ENCODE measurements at regions not wholly inside any gene's neighbourhood (a gene's known extent, or its start where the extent isn't known, plus 50 kb on each side); places are given as distances from the start of the nearest gene placed in this dataset.

DNA sequence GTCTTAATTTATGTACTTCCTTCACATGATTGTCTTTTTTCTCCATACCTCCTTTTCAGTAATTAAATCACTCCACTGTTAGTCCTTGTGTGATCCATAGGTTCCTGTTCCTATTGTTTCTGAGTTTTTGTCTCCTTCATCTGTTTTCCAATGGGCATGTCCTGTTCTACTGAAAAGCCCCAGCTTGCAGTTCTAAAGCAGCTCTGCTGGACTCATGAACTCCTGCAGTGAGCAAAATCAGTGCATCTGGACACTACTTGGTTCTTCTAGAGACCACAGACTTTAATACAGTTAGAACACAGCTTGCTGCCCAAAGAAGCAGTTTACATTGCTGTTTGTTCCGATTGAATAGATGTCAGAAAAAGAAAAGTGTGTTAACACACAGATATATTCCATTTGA lies 593.3 kb upstream of the HS3ST5 start:
- Histone ChIP-seq H3K27ac (ENCODE audit: extremely low read depth, low read depth, low read length) (no peak overlapping the region), H3K27me3 (ENCODE audit: control insufficient read depth in 2 of 2, insufficient read depth in 2 of 2, low read length in 2 of 2) (no peaks in the 10 kb centered on the region), H3K4me3 (no peak overlapping the region), H3K9ac (ENCODE audit: insufficient read depth in 1 of 2, low read depth in 2 of 2, low read length in 2 of 2) (no peak overlapping the region), H2AFZ (ENCODE audit: low read depth, low read length) (no peak overlapping the region), H4K20me1 (replicated peaks; ENCODE audit: control insufficient read depth, insufficient read depth, low read length) (no peaks in the 10 kb centered on the region), H3K36me3 (ENCODE audit: control insufficient read depth, insufficient read depth, low read length) (no peaks in the 10 kb centered on the region), H3K79me2 (ENCODE audit: control insufficient read depth, insufficient read depth, low read length) (no peaks in the 10 kb centered on the region), H3K9me1 (ENCODE audit: control insufficient read depth, insufficient read depth, low read length) (no peaks in the 10 kb centered on the region), H3K4me1 (replicated peaks in 1 of 2; ENCODE audit: control insufficient read depth in 2 of 2, insufficient read depth in 2 of 2, low read length in 2 of 2) (no peaks in the 10 kb centered on the region), H3K9me3 (replicated peaks; ENCODE audit: control insufficient read depth, insufficient read depth, low read depth, low read length) (no peaks in the 10 kb centered on the region; the same call in 1 of the 2 replicates), H3K4me2 (ENCODE audit: insufficient read depth, low read length) (no peak overlapping the region)
- TF ChIP-seq HEY1 (CRISPR knock-in tag; IDR thresholded peaks at IDR 0.05; ENCODE audit: borderline replicate concordance) (no peak), RBM34 (IDR thresholded peaks at IDR 0.05; ENCODE audit: borderline replicate concordance, insufficient read depth, low read length) (no peak), RBM39 (optimal IDR thresholded peaks at IDR 0.05; ENCODE audit: low read depth, low read length) (no peak), YBX1 (IDR thresholded peaks at IDR 0.05) (no peak), CBFA2T2 (conservative IDR thresholded peaks at IDR 0.05) (no peak), ZNF780A (CRISPR knock-in tag; IDR thresholded peaks at IDR 0.05) (no peak), NFE2L1 (tag; IDR thresholded peaks at IDR 0.05; ENCODE audit: borderline replicate concordance, low read depth) (no peak), JUN (IDR thresholded peaks at IDR 0.05; ENCODE audit: borderline replicate concordance, low read depth, low read length) (no peak), JUN (CRISPR knock-in tag; IDR thresholded peaks at IDR 0.05; ENCODE audit: borderline replicate concordance) (no peak)
- TF ChIP-seq, protein P1, sequence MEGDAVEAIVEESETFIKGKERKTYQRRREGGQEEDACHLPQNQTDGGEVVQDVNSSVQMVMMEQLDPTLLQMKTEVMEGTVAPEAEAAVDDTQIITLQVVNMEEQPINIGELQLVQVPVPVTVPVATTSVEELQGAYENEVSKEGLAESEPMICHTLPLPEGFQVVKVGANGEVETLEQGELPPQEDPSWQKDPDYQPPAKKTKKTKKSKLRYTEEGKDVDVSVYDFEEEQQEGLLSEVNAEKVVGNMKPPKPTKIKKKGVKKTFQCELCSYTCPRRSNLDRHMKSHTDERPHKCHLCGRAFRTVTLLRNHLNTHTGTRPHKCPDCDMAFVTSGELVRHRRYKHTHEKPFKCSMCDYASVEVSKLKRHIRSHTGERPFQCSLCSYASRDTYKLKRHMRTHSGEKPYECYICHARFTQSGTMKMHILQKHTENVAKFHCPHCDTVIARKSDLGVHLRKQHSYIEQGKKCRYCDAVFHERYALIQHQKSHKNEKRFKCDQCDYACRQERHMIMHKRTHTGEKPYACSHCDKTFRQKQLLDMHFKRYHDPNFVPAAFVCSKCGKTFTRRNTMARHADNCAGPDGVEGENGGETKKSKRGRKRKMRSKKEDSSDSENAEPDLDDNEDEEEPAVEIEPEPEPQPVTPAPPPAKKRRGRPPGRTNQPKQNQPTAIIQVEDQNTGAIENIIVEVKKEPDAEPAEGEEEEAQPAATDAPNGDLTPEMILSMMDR (IDR thresholded peaks at IDR 0.05 in 2 of 3, conservative IDR thresholded peaks at IDR 0.05 in 1 of 3; ENCODE audit: insufficient read depth in 2 of 3, low read depth in 1 of 3, low read length in 3 of 3) = no peak
- TF ChIP-seq, protein P2, sequence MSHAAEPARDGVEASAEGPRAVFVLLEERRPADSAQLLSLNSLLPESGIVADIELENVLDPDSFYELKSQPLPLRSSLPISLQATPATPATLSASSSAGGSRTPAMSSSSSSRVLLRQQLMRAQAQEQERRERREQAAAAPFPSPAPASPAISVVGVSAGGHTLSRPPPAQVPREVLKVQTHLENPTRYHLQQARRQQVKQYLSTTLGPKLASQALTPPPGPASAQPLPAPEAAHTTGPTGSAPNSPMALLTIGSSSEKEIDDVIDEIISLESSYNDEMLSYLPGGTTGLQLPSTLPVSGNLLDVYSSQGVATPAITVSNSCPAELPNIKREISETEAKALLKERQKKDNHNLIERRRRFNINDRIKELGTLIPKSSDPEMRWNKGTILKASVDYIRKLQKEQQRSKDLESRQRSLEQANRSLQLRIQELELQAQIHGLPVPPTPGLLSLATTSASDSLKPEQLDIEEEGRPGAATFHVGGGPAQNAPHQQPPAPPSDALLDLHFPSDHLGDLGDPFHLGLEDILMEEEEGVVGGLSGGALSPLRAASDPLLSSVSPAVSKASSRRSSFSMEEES (CRISPR knock-in tag; IDR thresholded peaks at IDR 0.05) = no peak
- WGBS (ENCODE audit: insufficient coverage, low coverage, missing lambda C conversion rate) = 0% methylated on average over 1 of the region's 1 CpG
- ChIA-PET POLR2A (no interaction called here), CTCF (ENCODE audit: low intra/inter-chr PET ratio) (no interaction called here)
- FAIRE-seq (no peak), DNase-seq (ENCODE audit: extremely low read depth in 1 of 4, low spot score in 3 of 4) (no peak), ATAC-seq (no peak)
- in situ Hi-C loops (cut with MboI) (no loop called here), intact Hi-C loops (cut with micrococcal nuclease) (no loop called here)
- BruUV-seq (replicated peaks) = no TSS peak

All from K562 (cell line).